ENCODE measurements at regions not wholly inside any gene's neighbourhood (a gene's known extent, or its start where the extent isn't known, plus 50 kb on each side); places are given as distances from the start of the nearest gene placed in this dataset.

GRCh38 chr3:34858067-34858660 is 781.2 kb upstream of the ARPP21 start:
- CTCF ChIA-PET = no interaction called here

DNA sequence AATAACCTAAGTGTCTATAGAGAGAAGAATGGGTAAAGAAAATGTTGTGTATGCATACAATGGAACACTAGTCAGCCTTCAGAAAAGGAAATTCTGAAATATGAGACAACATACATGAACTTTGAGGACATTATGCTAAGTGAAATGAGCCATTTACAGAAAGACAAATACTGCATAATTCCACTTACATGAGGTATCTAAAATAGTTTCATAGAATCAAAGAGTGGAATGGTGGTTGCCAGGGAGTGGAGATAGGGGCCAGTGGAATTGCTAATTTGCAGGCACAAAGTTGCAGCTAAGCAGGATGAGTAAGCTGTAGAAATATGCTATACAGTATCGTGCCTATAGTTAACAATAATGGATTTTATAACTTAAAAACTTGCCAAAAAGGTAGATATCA is 779.6 kb upstream of the ARPP21 start:
- no peak for ATAC-seq
- H3K4me3 Mint-ChIP-seq = no peak overlapping the region
- TF ChIP-seq PRDM15 (CRISPR knock-in tag; IDR thresholded peaks at IDR 0.05) (no peak), FOXJ3 (CRISPR knock-in tag; IDR thresholded peaks at IDR 0.05; ENCODE audit: borderline replicate concordance) (no peak), CREM (CRISPR knock-in tag; IDR thresholded peaks at IDR 0.05) (no peak), CREB1 (CRISPR knock-in tag; IDR thresholded peaks at IDR 0.05) (no peak), ZNF232 (CRISPR knock-in tag; IDR thresholded peaks at IDR 0.05) (no peak), ELF4 (CRISPR knock-in tag; IDR thresholded peaks at IDR 0.05; ENCODE audit: low read depth) (no peak), TEAD4 (CRISPR knock-in tag; IDR thresholded peaks at IDR 0.05) (no peak)
- TF ChIP-seq, protein P1, sequence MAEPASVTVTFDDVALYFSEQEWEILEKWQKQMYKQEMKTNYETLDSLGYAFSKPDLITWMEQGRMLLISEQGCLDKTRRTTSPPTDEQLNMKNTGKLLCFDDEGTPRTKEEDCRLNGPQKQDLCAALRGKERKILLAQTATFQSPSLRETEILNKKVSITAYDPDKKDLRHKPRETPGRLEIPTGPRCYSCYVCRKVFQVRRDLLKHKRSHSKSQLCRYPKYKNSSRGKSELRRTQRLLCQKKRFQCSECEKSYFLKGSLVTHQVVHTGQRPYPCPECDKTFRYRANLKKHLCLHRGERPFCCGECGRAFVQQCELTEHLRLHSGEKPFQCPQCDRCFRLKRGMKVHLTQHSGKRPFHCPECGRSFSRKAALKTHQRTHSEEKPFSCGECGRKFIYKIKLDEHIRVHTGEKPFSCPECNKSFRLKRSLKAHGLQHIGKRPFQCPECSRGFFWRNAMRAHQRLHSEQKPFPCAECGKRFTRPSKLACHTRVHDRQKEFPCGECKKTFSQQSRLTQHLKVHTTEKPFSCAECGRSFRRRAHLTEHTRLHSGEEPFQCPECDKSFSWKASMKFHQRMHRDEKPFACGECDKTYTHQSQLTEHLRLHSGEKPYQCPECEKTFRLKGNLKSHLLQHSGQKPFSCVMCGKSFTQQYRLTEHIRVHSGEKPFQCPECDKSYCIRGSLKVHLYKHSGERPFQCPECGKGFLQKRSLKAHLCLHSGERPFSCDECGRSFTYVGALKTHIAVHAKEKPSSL (CRISPR knock-in tag; conservative IDR thresholded peaks at IDR 0.05) = no peak
- ChIA-PET CTCF (no interaction called here), POLR2A (no interaction called here)
- peaks cover 29% of the 10 kb centered on the region for H3K4me1 Mint-ChIP-seq
- H3K36me3 Mint-ChIP-seq = no peaks in the 10 kb centered on the region
- no peak overlapping the region for H3K27ac Mint-ChIP-seq
- no peaks in the 10 kb centered on the region for H3K27me3 Mint-ChIP-seq (ENCODE audit: low read depth)
- no peaks in the 10 kb centered on the region for H3K9me3 Mint-ChIP-seq
- DNase-seq (ENCODE audit: low spot score) = no peak

More at GRCh38 chr3:34858067-34858660, 781.2 kb upstream of the ARPP21 start:
- POLR2A ChIA-PET = no interaction called here
- H3K36me3 Mint-ChIP-seq = no peaks in the 10 kb centered on the region
- no peaks in the 10 kb centered on the region for H3K27me3 Mint-ChIP-seq (ENCODE audit: low read depth)
- peaks cover 20% of the 10 kb centered on the region for H3K4me1 Mint-ChIP-seq
- no peak for DNase-seq (ENCODE audit: low spot score)
- H3K4me3 Mint-ChIP-seq = no peak overlapping the region
- H3K9me3 Mint-ChIP-seq = no peaks in the 10 kb centered on the region
- H3K27ac Mint-ChIP-seq = no peak overlapping the region
- TF ChIP-seq, protein P2, sequence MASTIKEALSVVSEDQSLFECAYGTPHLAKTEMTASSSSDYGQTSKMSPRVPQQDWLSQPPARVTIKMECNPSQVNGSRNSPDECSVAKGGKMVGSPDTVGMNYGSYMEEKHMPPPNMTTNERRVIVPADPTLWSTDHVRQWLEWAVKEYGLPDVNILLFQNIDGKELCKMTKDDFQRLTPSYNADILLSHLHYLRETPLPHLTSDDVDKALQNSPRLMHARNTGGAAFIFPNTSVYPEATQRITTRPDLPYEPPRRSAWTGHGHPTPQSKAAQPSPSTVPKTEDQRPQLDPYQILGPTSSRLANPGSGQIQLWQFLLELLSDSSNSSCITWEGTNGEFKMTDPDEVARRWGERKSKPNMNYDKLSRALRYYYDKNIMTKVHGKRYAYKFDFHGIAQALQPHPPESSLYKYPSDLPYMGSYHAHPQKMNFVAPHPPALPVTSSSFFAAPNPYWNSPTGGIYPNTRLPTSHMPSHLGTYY (CRISPR knock-in tag; IDR thresholded peaks at IDR 0.05) = no peak
- TF ChIP-seq, protein P3, sequence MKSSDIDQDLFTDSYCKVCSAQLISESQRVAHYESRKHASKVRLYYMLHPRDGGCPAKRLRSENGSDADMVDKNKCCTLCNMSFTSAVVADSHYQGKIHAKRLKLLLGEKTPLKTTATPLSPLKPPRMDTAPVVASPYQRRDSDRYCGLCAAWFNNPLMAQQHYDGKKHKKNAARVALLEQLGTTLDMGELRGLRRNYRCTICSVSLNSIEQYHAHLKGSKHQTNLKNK (CRISPR knock-in tag; IDR thresholded peaks at IDR 0.05) = no peak
- TF ChIP-seq ZSCAN18 (CRISPR knock-in tag; IDR thresholded peaks at IDR 0.05) = no peak
- TF ChIP-seq USF1 (CRISPR knock-in tag; IDR thresholded peaks at IDR 0.05) = no peak
- no peak for TF ChIP-seq ZBTB43 (CRISPR knock-in tag; IDR thresholded peaks at IDR 0.05)
- ATAC-seq = no peak

All from WTC11 (cell line).